NAMALWA (cell line): ENCODE measurements at regions not wholly inside any gene's neighbourhood (a gene's known extent, or its start where the extent isn't known, plus 50 kb on each side); places are given as distances from the start of the nearest gene placed in this dataset.

Experiments
- DNase-seq: peaks from one replicate; pipeline ENCODE4 v3.0.0-alpha.2; 2015; ENCODE audit warnings: low spot score

- no peak for DNase-seq
Observed at GRCh38 chr4:26073886-26074560, 160.0 kb downstream of the SMIM20 start.

- peak; percentile 55 for DNase-seq
Observed at GRCh38 chr4:26074712-26075430, 160.9 kb downstream of the SMIM20 start.

- DNase-seq: no peak
Observed at GRCh38 chr4:26075583-26075982, 161.6 kb downstream of the SMIM20 start.

GRCh38 chr4:26076000-26076587, 162.1 kb downstream of the SMIM20 start:
- DNase-seq: no peak

- no peak for DNase-seq
Observed at GRCh38 chr4:26076896-26077295, 162.9 kb downstream of the SMIM20 start.

GRCh38 chr4:26077756-26078155, 163.7 kb downstream of the SMIM20 start:
- DNase-seq: no peak

- no peak for DNase-seq
Observed at GRCh38 chr4:26080870-26081628, 167.0 kb downstream of the SMIM20 start.

GRCh38 chr4:26081795-26082498, 167.9 kb downstream of the SMIM20 start:
- DNase-seq: peak; percentile 71

- DNase-seq: no peak
Observed at GRCh38 chr4:26082565-26082964, 168.5 kb downstream of the SMIM20 start.

GRCh38 chr4:26083987-26084386, 170.0 kb downstream of the SMIM20 start:
- DNase-seq: no peak

GRCh38 chr4:26084414-26084813, 170.4 kb downstream of the SMIM20 start:
- DNase-seq: no peak

- no peak for DNase-seq
Observed at GRCh38 chr4:26085551-26085950, 171.5 kb downstream of the SMIM20 start.

- no peak for DNase-seq
Observed at GRCh38 chr4:26086621-26087441, 172.8 kb downstream of the SMIM20 start.

GRCh38 chr4:26088433-26088928, 174.5 kb downstream of the SMIM20 start:
- no peak for DNase-seq

- DNase-seq: no peak
Observed at GRCh38 chr4:26093551-26093950, 179.5 kb downstream of the SMIM20 start.

- DNase-seq: no peak
Observed at GRCh38 chr4:26094076-26094475, 180.1 kb downstream of the SMIM20 start.

GRCh38 chr4:26094911-26095310, 180.9 kb downstream of the SMIM20 start:
- no peak for DNase-seq

GRCh38 chr4:26099967-26100366, 185.9 kb downstream of the SMIM20 start:
- DNase-seq: no peak

- DNase-seq: no peak
Observed at GRCh38 chr4:26101011-26101410, 187.0 kb downstream of the SMIM20 start.

- no peak for DNase-seq
Observed at GRCh38 chr4:26104056-26104685, 190.2 kb downstream of the SMIM20 start.
